ENCODE measurements at regions not wholly inside any gene's neighbourhood (a gene's known extent, or its start where the extent isn't known, plus 50 kb on each side); places are given as distances from the start of the nearest gene placed in this dataset.

DNA sequence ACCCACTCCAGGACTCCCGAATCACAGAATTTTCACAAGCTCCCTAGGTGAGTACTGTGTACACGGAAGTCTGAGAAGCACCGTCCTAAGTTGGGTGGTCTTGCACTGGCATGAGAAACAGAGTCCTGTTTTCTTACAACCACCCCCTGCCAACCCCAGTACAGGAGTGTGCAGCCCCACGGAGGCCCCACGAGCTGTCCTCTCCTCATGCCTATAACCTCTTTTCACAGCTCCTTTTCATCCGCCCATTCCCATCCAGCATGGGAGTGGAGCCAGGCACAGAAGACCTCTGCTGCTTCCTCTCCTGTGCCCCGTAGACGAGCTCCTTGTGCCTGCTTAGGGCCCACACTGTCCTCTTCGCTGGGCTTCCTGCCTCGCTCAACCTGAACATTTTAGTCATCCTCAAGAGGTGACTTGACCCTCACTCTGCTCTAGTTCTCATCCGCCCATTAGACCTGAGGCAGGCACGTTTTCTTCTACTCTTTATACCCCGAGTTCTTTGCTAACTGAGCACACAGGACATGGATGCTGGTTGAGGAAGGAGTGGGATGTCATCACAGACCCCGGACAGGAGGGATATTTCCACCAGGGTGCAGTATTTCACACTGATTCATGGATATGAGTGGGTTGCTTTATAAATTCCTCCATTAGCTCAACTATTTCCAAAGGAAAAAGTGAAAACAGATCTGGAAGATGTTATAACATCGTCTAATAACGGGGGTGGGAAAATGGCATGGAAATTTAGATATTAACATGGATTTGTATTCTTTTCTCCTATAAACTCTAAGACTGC is 160.5 kb downstream of the TTLL2 start:
- Histone ChIP-seq H3K27me3 (ENCODE audit: low read depth) (no peaks in the 10 kb centered on the region), H3K27ac (no peak overlapping the region), H3K4me3 (no peak overlapping the region), H3K4me1 (peaks cover 9% of the 10 kb centered on the region), H3K36me3 (no peaks in the 10 kb centered on the region), H3K9me3 (no peaks in the 10 kb centered on the region)
- DNase-seq = no peak
- TF ChIP-seq, protein P1, sequence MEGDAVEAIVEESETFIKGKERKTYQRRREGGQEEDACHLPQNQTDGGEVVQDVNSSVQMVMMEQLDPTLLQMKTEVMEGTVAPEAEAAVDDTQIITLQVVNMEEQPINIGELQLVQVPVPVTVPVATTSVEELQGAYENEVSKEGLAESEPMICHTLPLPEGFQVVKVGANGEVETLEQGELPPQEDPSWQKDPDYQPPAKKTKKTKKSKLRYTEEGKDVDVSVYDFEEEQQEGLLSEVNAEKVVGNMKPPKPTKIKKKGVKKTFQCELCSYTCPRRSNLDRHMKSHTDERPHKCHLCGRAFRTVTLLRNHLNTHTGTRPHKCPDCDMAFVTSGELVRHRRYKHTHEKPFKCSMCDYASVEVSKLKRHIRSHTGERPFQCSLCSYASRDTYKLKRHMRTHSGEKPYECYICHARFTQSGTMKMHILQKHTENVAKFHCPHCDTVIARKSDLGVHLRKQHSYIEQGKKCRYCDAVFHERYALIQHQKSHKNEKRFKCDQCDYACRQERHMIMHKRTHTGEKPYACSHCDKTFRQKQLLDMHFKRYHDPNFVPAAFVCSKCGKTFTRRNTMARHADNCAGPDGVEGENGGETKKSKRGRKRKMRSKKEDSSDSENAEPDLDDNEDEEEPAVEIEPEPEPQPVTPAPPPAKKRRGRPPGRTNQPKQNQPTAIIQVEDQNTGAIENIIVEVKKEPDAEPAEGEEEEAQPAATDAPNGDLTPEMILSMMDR (IDR thresholded peaks at IDR 0.05) = peak; percentile 51
- intact Hi-C loops (cut with DNase I) = no loop called here
- ATAC-seq = peak; percentile 65 to 69

DNA sequence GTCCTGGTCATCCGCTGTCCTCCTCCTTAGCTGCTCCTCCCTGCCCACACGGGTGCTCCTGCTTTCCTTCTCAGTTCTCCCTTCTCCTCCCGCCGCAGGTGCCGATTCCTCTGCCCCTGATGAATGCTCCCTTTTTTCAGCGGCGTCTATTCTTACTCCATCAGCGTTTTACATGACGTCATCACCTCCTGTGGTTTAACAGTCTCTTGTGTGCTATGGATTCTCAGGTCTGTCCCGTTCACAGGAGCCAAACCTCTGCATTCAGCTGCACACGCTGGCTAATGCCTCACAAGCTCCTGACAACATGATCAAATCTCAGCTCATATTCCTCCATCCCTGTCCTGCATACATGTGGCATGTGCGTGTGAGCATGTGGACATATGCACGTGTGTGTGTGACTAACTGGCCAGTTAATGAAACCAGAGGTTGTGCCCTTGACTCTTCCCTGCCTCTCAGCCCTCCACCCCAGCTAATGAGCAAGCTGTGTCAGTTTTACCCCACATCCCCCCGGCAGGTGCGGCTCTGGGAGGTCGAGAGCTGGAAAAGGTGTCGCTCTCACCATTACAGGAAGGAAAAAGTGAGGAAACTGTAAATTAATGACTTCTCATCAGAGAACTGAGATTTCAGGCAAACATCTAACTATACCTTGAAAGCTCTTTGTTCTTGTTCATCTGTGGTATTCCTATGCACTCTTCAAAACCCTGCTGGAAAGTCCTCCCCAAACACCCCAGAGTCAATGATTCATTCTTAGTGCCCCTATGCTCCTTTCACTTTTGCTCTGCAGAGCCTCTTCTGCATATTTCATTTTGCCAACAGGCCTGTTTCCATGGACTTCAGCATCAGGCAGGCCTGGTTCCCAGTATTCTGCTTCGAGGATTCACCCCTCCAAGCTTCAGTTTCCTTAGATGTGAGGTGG is 163.1 kb downstream of the TTLL2 start:
- TF ChIP-seq, protein P1 (IDR thresholded peaks at IDR 0.05) = no peak
- Histone ChIP-seq H3K27ac (no peak overlapping the region), H3K36me3 (no peaks in the 10 kb centered on the region), H3K9me3 (no peaks in the 10 kb centered on the region), H3K27me3 (ENCODE audit: low read depth) (no peaks in the 10 kb centered on the region), H3K4me1 (no peaks in the 10 kb centered on the region), H3K4me3 (no peak overlapping the region)
- intact Hi-C loops (cut with DNase I) = no loop called here
- no peak for ATAC-seq
- DNase-seq = no peak

- Histone ChIP-seq H3K4me1 (peaks cover 11% of the 10 kb centered on the region), H3K9me3 (no peaks in the 10 kb centered on the region), H3K27me3 (ENCODE audit: low read depth) (no peaks in the 10 kb centered on the region), H3K4me3 (no peak overlapping the region), H3K36me3 (no peaks in the 10 kb centered on the region), H3K27ac (no peak overlapping the region)
- no peak for DNase-seq
- intact Hi-C loops (cut with DNase I) = no loop called here
- no peak for ATAC-seq
- TF ChIP-seq, protein P1 (IDR thresholded peaks at IDR 0.05) = no peak
These were observed 166.7 kb downstream of the TTLL2 start for GRCh38 chr6:167491438-167492099.

DNA sequence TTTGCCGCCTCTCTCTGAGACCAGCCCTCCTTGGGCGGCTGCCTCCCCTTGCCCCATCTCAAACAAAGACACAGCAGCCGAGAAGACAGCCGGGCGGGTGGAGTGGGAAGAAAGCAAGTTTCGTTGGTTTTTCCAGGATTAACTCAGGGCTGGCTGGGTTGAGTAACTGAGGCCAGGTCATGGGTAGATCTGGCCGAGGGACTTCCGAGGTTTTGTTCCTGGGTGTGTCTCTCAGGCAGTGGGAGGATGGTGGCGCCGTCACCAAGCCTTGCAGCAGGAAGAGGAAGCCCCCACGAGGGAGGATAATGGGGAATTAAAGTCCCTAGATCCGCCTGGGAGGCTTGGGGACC is 167.2 kb downstream of the TTLL2 start:
- Histone ChIP-seq H3K27me3 (ENCODE audit: low read depth) (no peaks in the 10 kb centered on the region), H3K4me1 (peaks cover 11% of the 10 kb centered on the region), H3K27ac (no peak overlapping the region), H3K9me3 (no peaks in the 10 kb centered on the region), H3K4me3 (no peak overlapping the region), H3K36me3 (no peaks in the 10 kb centered on the region)
- peak; percentile 58 to 61 for ATAC-seq
- TF ChIP-seq, protein P1 (IDR thresholded peaks at IDR 0.05) = no peak
- intact Hi-C loops (cut with DNase I) = no loop called here
- peak; percentile 70 for DNase-seq

GRCh38 chr6:167493310-167493709 is 168.4 kb downstream of the TTLL2 start:
- Histone ChIP-seq H3K4me3 (no peak overlapping the region), H3K27me3 (ENCODE audit: low read depth) (no peaks in the 10 kb centered on the region), H3K36me3 (no peaks in the 10 kb centered on the region), H3K9me3 (no peaks in the 10 kb centered on the region), H3K27ac (no peak overlapping the region), H3K4me1 (peaks cover 11% of the 10 kb centered on the region)
- DNase-seq (no peak), ATAC-seq (no peak)
- TF ChIP-seq, protein P1 (IDR thresholded peaks at IDR 0.05) = no peak
- intact Hi-C loops (cut with DNase I) = no loop called here
